OCI-M1 (cell line): ENCODE measurements at regions not wholly inside any gene's neighbourhood (a gene's known extent, or its start where the extent isn't known, plus 50 kb on each side); places are given as distances from the start of the nearest gene placed in this dataset.

Experiments used
- DNase-seq: peaks from one replicate; lab custom pipeline; 2025; lab: John Stamatoyannopoulos, UW

- no peak for DNase-seq
Measured at GRCh38 chr14:21735639-21736307, 62.2 kb upstream of the OR4E1 start.

- DNase-seq: no peak
Measured at GRCh38 chr14:21735200-21735599, 61.6 kb upstream of the OR4E1 start.

DNA sequence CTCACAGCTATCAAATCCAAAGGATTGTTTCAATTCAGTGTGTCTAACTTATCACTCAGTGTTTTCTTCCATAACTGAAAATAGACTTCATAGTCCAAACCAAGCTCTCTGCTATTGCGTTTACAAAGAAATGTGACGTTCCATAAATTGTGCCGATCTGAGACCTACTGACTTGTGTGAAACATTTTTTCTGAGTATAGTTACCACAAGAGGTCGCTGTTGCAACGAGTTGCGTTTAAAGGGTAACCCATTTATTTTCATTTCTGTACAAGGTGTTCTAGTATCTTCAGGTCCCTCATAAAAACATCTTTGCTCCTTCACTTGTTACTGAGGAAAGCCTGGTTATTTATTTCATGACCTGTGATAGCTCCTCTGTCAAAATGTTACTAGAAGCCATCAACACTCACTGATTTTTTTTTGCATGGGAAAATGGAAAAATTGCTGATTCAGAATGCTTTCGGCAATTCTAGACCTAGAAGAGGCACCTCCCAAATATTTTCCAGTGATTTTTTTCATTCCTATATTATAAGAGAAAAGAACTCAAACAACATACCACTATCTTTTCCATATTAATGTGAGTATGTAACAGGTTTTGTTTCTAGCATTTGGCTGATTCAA, 60.9 kb upstream of the OR4E1 start:
- DNase-seq: peak; percentile 71

GRCh38 chr14:21729703-21730233, 56.1 kb upstream of the OR4E1 start:
- no peak for DNase-seq

DNA sequence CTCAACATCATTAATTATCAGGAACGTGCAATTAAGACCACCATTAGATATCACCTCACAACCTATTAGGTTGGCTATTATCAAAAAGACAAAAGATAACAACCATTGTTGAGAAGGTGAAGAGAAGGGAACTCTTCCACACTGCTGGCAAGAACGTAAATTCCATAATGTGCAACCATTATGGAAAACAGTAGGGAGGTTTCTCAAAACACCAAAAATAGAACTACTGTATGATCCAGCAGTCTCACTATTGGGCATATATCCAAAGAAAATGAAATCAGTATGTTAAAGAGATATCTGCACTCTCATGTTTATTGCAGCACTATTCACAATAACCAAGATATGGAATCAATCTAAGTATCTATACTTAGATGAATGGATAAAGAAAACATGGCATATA, 51.6 kb upstream of the OR4E1 start:
- no peak for DNase-seq

DNA sequence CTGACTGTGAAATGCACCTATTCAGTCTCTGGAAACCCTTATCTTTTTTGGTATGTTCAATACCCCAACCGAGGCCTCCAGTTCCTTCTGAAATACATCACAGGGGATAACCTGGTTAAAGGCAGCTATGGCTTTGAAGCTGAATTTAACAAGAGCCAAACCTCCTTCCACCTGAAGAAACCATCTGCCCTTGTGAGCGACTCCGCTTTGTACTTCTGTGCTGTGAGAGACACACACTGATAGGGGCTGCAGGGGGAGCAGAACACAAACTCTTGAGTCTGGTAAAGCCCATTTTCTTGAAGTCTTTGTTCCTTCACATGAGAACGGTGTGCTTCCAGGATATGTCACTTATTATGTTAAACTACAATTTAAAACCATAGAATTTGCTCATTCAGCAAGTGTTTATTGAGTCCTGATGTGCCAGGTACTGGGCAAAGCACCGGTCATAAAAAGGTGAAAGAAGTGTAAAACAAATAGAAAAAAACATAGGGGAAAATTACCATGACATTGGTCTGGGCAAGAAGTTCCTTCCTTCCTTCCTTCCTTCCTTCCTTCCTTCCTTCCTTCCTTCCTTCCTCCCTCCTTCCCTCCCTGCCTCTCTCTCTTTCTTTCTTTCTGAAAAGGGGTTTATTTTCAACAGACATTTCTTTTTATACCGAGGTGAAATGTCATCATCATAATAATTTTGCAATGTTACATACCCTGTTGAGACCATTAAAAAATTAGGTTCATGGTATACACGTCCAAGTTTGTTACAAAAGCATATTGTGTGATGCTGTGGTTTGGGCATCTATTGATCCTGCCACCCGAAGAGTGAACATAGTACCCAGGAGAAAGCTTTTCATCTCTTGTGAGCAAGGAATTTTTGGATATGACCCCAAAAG, 50.7 kb upstream of the OR4E1 start:
- no peak for DNase-seq

DNA sequence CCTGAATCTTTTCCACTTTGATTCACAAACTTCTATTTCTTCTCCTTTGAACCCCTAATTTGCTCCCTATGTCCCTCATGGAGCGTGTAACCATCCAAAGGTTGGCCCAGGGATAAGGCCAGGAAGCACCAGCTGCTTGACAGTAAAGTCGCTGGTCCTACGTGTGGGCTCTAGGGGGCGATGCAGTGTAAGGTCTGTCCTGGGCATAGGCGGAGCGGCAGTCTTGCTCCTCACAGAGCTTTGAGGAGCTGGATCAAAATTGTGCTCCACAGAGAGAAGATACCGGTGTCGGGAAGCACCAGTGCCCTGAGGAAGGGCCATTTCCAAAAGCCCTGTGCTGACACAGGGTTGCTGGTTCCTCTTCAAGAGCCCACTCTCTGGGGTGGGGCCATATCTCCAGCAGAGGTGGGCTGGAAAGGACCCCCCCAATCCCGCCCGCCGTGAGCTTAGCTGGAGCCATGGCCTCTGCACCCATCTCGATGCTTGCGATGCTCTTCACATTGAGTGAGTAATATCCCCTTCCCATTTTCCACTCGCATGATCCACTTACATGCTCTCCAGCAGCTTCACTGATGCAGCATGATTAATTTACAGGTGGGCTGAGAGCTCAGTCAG, 49.9 kb upstream of the OR4E1 start:
- DNase-seq: peak; percentile 44
